Activated T-cell treated with anti-CD3 and anti-CD28 coated beads, Interleukin-2, amount 50 U/mL, for 4 hours (primary cell): ENCODE measurements at regions not wholly inside any gene's neighbourhood (a gene's known extent, or its start where the extent isn't known, plus 50 kb on each side); places are given as distances from the start of the nearest gene placed in this dataset.
"Not testable (repeated sequence)": the region's sequence is repeated elsewhere in the genome, so short reads cannot be mapped to it uniquely, and the experiment has no call there.

ENCODE experiments used
- ATAC-seq, 2 donors: fragments of 200-7000 bp; cut with Tn5 transposase; one replicate each; pipeline ENCODE4 v1.10.0; 2021
- DNase-seq: peaks from one replicate; pipeline ENCODE4 v3.0.0-alpha.2; 2020
- H3K27me3 Mint-ChIP-seq: one replicate; pipeline ENCODE4 v1.8.0; 2021; ENCODE audit warnings: low read depth, mixed read lengths
- H3K36me3 Mint-ChIP-seq: one replicate; pipeline ENCODE4 v1.8.0; 2022; ENCODE audit warnings: mixed read lengths; ENCODE audit not compliant: insufficient read depth
- H3K4me1 Mint-ChIP-seq: one replicate; pipeline ENCODE4 v1.8.0; 2021; ENCODE audit warnings: low read depth, mixed read lengths
- H3K4me3 Mint-ChIP-seq: one replicate; pipeline ENCODE4 v1.8.0; 2021; ENCODE audit warnings: mild to moderate bottlenecking, moderate library complexity, mixed read lengths
- H3K9me3 Mint-ChIP-seq: one replicate; pipeline ENCODE4 v1.8.0; 2021; ENCODE audit warnings: mixed read lengths

DNA sequence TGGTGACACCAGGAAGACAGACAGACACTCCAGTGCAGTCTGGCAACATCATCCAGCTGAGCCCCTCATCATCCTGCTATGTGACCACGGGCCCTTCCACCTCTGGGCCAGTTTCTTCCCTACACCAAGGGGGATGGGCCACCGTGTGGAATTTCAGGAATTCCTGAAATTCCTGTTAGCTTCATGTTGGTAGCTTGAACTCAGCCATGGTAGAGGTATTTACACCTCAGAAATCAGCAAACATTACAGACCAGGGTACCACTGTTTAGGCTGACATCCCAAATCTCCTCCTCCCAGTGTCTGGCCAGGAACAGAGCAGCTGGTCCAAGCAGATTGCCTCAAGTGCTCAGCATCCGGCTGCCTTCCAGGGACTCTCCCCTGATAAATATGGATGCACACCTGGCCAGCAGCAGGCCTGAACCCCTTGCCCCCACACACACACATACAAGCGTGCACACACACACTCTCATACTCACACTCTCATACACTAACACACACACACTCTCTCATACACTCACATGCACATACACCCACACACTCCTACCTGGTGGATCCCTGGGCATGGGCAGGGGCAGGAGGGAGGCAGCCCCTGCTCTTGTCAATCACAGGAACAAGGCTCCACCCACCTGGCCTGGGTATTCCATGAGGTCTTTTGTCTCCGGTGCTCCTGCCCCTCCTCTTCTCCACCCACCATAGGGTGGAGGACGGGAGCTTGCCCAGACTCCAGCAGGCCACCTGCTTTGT, 85.2 kb downstream of the BUD13 start:
- peaks cover 8% of the 10 kb centered on the region for H3K9me3 Mint-ChIP-seq
- ATAC-seq = no peak
- no peak for DNase-seq

DNA sequence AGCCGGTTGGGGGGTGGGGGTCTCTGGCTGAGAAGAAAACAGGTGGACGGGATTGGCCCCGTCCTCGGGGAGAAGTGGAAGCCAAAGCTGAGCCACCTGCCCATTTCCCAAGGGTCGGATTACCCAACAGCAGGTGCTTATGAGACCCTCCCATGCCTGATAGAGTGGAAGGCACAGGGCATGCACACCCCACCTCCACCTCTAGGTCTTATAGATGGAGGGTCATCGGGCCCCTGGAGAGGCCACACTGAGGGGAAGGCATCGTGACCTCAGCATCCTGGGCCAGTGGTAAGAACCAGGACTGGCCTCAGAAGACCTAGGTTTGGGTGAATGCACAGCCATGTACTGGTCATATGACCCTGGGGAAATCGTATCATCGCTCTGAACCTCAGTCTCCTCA, 85.9 kb downstream of the BUD13 start:
- Mint-ChIP-seq H3K4me1 (no peaks in the 10 kb centered on the region), H3K27me3 (peaks cover 18% of the 10 kb centered on the region), H3K9me3 (peaks cover 8% of the 10 kb centered on the region), H3K36me3 (no peaks in the 10 kb centered on the region), H3K4me3 (no peak overlapping the region)
- ATAC-seq (no peak), DNase-seq (no peak)

More for the DNA sequence above, 85.2 kb downstream of the BUD13 start:
- H3K27me3 Mint-ChIP-seq = peaks cover 18% of the 10 kb centered on the region
- H3K4me1 Mint-ChIP-seq = no peaks in the 10 kb centered on the region
- H3K36me3 Mint-ChIP-seq = no peaks in the 10 kb centered on the region
- H3K4me3 Mint-ChIP-seq = no peak overlapping the region

DNA sequence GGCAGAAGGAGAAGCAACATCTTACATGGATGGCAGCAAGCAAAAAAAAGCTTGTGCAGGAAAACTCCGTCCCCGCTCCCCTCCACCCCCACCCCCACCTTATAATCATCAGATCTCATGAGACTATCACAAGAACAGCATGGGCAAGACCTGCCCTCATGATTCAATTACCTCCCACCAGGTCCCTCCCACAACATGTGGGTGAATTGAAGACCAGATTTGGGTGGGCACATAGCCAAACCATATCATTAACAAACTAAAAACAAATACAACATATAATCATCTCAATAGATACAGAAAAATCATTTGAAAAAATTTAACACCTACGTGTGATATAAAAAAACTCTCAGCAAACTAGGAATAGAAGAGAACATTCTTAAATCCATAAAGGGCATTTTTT, 88.8 kb downstream of the BUD13 start:
- no peak overlapping the region for H3K4me3 Mint-ChIP-seq
- H3K36me3 Mint-ChIP-seq = no peaks in the 10 kb centered on the region
- peaks cover 8% of the 10 kb centered on the region for H3K9me3 Mint-ChIP-seq

DNA sequence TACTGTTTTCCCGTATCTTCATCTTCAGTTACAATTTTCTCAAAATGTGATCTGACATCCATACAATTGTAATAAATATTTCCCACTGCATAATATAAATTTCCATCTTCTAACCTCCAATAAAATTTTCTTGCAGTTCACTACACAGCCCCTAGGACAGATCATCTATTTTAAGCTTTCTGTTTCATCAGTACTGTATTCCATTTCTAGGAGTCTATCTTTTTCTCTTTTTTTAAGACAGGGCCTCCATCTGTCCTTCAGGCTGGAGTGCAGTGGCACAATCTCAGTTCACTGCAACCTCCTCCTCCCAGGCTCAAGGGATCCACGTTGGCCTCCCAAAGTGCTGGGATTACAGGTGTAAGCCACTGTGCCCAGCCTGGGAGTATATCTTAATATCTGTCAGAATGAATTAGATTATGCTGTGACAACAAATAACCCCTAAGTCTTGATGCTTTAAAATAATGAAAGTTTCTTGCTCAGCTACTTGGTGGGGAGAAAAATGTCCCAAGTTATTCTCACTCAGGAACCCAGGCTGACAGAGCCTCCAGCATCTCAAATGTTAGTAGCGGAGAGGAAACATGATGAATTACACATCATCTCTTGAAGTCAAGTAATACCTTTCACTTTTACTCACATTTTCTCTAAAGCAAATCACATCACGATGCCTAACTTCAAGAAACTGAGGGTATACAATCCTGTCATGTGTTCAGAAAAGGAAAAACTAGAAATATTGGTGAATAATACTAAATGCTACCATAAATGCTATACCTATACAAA, 92.2 kb downstream of the BUD13 start:
- Mint-ChIP-seq H3K4me1 (no peaks in the 10 kb centered on the region), H3K36me3 (no peaks in the 10 kb centered on the region), H3K27me3 (peaks cover 20% of the 10 kb centered on the region), H3K4me3 (no peak overlapping the region), H3K9me3 (peaks cover 13% of the 10 kb centered on the region)
- DNase-seq (no peak), ATAC-seq (no peak)

More for the DNA sequence above, 88.8 kb downstream of the BUD13 start:
- H3K4me1 Mint-ChIP-seq = no peaks in the 10 kb centered on the region
- H3K27me3 Mint-ChIP-seq = peaks cover 25% of the 10 kb centered on the region
- no peak for ATAC-seq
- DNase-seq = no peak

DNA sequence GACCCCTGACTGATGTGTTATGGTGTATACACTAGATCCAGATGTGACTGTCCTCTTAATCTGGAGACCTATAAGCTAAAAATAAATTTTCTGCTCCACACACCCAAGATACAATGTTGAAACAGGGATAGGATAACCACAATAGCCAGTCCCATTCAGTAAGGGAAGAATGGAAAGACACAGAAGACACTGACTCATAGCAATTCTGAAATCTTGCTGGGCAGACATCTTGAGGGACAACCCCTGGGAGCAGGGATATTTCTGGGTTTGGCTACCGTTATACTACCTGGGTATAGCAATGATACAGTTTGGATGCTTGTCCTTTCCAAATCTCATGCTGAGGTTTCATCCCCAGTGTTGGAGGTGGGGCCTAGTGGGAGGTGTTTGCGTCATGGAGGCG, 93.9 kb downstream of the BUD13 start:
- no peaks in the 10 kb centered on the region for H3K4me1 Mint-ChIP-seq
- H3K4me3 Mint-ChIP-seq = no peak overlapping the region
- H3K9me3 Mint-ChIP-seq = peaks cover 21% of the 10 kb centered on the region
- no peaks in the 10 kb centered on the region for H3K36me3 Mint-ChIP-seq
- ATAC-seq = no peak
- DNase-seq = no peak
- H3K27me3 Mint-ChIP-seq = peaks cover 13% of the 10 kb centered on the region

DNA sequence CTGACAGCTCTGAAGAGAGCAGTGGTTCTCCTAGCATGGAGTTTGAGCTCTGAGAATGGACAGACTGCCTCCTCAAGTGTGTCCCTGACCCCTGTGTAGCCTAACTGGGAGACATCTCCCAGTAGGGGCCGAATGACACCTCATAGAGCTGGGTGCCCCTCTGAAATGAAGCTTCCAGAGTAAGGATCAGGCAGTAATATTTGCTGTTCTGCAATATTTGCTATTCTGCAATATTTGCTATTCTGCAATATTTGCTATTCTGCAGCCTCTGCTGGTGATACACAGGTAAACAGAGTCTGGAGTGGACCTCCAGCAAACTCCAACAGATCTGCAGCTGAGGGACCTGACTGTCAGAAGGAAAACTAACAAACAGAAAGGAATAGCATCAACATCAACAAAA, 105.5 kb downstream of the BUD13 start:
- Mint-ChIP-seq H3K9me3 (peaks cover 17% of the 10 kb centered on the region), H3K27me3 (peaks cover 51% of the 10 kb centered on the region)
- not testable (repeated sequence) for H3K4me3 Mint-ChIP-seq, ATAC-seq, DNase-seq, H3K4me1 Mint-ChIP-seq, H3K36me3 Mint-ChIP-seq

DNA sequence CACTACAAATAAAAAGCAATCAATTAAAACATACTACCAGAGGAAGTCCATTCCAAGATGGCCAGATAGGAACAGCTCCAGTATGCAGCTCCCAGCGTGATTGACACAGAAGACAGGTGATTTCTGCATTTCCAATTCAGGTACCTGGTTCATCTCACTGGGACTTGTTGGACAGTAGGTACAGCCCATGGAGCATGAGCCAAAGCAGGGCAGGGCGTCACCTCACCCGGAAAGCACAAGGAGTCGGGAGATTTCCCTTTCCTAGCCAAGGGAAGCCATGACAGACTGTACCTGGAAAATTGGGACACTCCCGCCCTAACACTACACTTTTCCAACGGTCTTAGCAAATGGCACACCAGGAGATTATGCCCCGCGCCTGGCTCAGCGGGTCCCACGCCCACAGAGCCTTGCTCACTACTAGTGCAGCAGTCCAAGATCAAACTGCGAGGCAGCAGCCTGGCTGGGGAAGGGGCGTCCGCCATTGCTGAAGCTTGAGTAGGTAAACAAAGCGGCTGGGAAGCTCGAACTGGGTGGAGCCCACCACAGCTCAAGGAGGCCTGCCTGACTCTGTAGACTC, 106.0 kb downstream of the BUD13 start:
- Mint-ChIP-seq H3K27me3 (peaks cover 54% of the 10 kb centered on the region), H3K9me3 (peaks cover 17% of the 10 kb centered on the region)
- H3K36me3 Mint-ChIP-seq, H3K4me3 Mint-ChIP-seq, H3K4me1 Mint-ChIP-seq, ATAC-seq, DNase-seq: not testable (repeated sequence)

- peaks cover 58% of the 10 kb centered on the region for H3K27me3 Mint-ChIP-seq
These were observed 107.3 kb downstream of the BUD13 start for GRCh38 chr11:116665523-116665922.

DNA sequence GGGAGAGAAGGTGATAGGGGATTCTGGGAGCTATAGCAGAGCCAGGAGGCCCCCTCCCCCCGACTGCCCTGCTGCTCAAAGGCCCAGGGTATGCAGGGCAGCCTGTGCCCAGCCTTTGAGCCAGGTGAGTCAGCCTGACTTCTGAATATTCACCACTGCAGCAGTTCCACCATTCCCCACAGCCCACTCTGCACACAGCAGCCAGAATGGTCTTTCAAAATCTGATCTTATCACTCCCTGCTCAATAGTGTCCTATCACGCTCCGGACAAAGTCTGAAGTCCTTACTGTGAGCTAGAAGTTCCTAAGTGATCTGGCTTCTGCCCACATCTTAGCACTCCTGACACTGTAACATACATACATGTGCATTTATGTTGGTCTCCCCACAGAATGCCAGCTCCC, 111.7 kb downstream of the BUD13 start:
- H3K36me3 Mint-ChIP-seq = no peaks in the 10 kb centered on the region
- peaks cover 55% of the 10 kb centered on the region for H3K27me3 Mint-ChIP-seq
- peaks cover 17% of the 10 kb centered on the region for H3K9me3 Mint-ChIP-seq
- no peak overlapping the region for H3K4me3 Mint-ChIP-seq
- no peak for DNase-seq
- no peaks in the 10 kb centered on the region for H3K4me1 Mint-ChIP-seq
- ATAC-seq = no peak

More at GRCh38 chr11:116665523-116665922, 107.3 kb downstream of the BUD13 start:
- Mint-ChIP-seq H3K9me3 (peaks cover 17% of the 10 kb centered on the region), H3K4me3 (no peak overlapping the region), H3K4me1 (no peaks in the 10 kb centered on the region), H3K36me3 (no peaks in the 10 kb centered on the region)
- ATAC-seq (no peak), DNase-seq (no peak)

GRCh38 chr11:116660011-116660410, 112.8 kb downstream of the BUD13 start:
- Mint-ChIP-seq H3K36me3 (no peaks in the 10 kb centered on the region), H3K4me3 (no peak overlapping the region), H3K4me1 (no peaks in the 10 kb centered on the region), H3K27me3 (peaks cover 48% of the 10 kb centered on the region), H3K9me3 (peaks cover 13% of the 10 kb centered on the region)
- ATAC-seq = no peak
- DNase-seq = no peak

GRCh38 chr11:116658876-116659535, 113.8 kb downstream of the BUD13 start:
- ATAC-seq (no peak), DNase-seq (no peak)
- H3K9me3 Mint-ChIP-seq = peaks cover 15% of the 10 kb centered on the region
- no peaks in the 10 kb centered on the region for H3K4me1 Mint-ChIP-seq
- H3K4me3 Mint-ChIP-seq = no peak overlapping the region
- peaks cover 48% of the 10 kb centered on the region for H3K27me3 Mint-ChIP-seq
- H3K36me3 Mint-ChIP-seq = no peaks in the 10 kb centered on the region

DNA sequence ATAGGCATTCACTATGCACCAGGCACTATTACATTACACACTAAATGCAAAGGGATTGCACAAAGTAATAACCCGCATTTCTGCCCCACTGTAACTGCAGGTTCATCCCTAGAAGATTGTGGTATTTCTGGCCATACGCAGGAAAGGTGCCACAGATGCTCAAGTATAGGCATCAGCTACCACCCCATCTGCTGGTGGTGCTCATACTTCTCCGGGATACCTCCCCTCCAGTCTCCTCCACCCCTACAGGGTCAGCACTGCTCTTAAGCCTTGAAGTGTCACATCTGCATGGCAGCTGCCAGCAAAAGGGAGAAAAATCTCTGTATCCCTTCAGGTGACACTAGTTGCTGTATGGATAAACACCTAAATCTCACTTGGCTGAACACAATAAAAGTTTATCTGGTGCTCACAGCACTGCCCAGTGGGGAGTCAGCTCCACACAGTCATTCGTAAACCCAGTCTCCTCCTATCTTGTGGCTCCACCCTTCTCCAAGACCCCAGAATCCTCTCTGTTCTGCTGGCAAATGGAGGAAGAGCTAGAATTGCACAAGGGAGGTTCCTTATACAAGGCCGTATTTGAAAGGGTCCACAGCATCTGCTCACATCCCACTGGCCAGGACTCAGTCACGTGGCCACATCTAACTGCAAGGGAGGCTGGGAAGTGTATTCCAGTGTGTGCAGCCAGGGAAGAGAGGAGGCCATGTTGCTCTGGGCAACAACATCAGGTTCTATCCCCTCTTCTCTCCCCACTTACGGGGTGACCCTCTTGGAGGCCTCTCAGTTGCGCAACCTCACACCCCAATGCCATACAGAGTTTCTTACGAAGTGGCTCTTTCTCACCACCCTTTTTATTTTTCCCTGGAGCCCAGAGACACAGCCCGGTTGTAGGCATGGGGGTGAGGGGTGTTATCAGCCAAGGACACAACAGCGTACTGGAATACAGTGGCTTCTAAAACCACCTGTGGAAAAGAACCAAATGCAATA, 114.7 kb downstream of the BUD13 start:
- no peak for ATAC-seq
- no peaks in the 10 kb centered on the region for H3K36me3 Mint-ChIP-seq
- H3K27me3 Mint-ChIP-seq = peaks cover 48% of the 10 kb centered on the region

GRCh38 chr11:116656011-116656410, 116.8 kb downstream of the BUD13 start:
- Mint-ChIP-seq H3K4me3 (no peak overlapping the region), H3K36me3 (no peaks in the 10 kb centered on the region), H3K27me3 (peaks cover 32% of the 10 kb centered on the region), H3K4me1 (no peaks in the 10 kb centered on the region), H3K9me3 (peaks cover 9% of the 10 kb centered on the region)
- ATAC-seq (no peak), DNase-seq (no peak)

More for the DNA sequence above, 114.7 kb downstream of the BUD13 start:
- no peak overlapping the region for H3K4me3 Mint-ChIP-seq
- H3K9me3 Mint-ChIP-seq = peaks cover 9% of the 10 kb centered on the region
- no peak for DNase-seq
- H3K4me1 Mint-ChIP-seq = no peaks in the 10 kb centered on the region
